ENCODE measurements at regions not wholly inside any gene's neighbourhood (a gene's known extent, or its start where the extent isn't known, plus 50 kb on each side); places are given as distances from the start of the nearest gene placed in this dataset.

DNA sequence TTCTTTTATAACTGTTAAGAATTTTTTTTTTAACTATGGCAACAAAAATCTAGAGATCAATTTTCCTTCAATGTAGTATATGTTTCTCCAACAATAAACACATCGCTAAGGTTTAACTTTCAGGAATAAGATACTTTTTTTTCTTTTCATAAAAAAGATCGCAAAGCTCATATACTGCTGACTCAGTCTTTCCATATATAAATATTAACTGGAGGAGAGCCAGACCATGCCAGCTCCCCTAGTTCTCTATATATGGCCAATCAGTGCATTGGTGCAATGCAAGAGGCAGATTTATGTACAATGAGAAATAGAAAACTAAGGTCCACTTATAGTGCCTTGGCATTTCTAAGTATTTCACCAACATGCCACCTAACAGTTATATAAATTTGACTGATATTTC, 89.2 kb upstream of the GAS1 start:
- no peak for TF ChIP-seq POLR2A (IDR thresholded peaks at IDR 0.05; ENCODE audit: low read depth, low read length)
- TF ChIP-seq POLR2AphosphoS5 (IDR thresholded peaks at IDR 0.05; ENCODE audit: low read depth, low read length): no peak

Measured in GM12892 (cell line).